Omental fat pad (tissue), 3 donors: ENCODE measurements at regions not wholly inside any gene's neighbourhood (a gene's known extent, or its start where the extent isn't known, plus 50 kb on each side); places are given as distances from the start of the nearest gene placed in this dataset.

Source experiments
- ATAC-seq: fragments of 150-250 bp; one replicate; pipeline ENCODE4 v1.9.1; 2016; ENCODE audit warnings: mild to moderate bottlenecking, moderate library complexity; ENCODE audit not compliant: low FRiP score
- DNase-seq: peaks from one replicate; pipeline ENCODE4 v3.0.0-alpha.2; 2019; ENCODE audit warnings: low spot score
- CTCF ChIP-seq, 3 donors: fragments of 450-650 bp; IDR thresholded peaks; one replicate each; pipeline ENCODE4 v1.5.1; 2016 to 2017; ENCODE audit warnings: antibody characterized with exemption in 3 of 3, mild to moderate bottlenecking in 3 of 3, moderate library complexity in 2 of 3

- TF ChIP-seq CTCF (IDR thresholded peaks at IDR 0.05), result no peak
- no peak for DNase-seq
- no peak for ATAC-seq
Measured at GRCh38 chr4:181650033-181650825, 593.0 kb upstream of the TENM3 start.

- ATAC-seq (no peak), DNase-seq (no peak)
- no peak for TF ChIP-seq CTCF (IDR thresholded peaks at IDR 0.05)
Measured at GRCh38 chr4:181656748-181657147, 586.5 kb upstream of the TENM3 start.

- no peak for TF ChIP-seq CTCF (IDR thresholded peaks at IDR 0.05)
- DNase-seq, result no peak
- ATAC-seq, result no peak
Measured at GRCh38 chr4:181659202-181659601, 584.0 kb upstream of the TENM3 start.

GRCh38 chr4:181659876-181660275 is 583.3 kb upstream of the TENM3 start:
- no peak for TF ChIP-seq CTCF (IDR thresholded peaks at IDR 0.05)
- ATAC-seq (no peak), DNase-seq (no peak)

- DNase-seq (no peak), ATAC-seq (no peak)
- TF ChIP-seq CTCF (IDR thresholded peaks at IDR 0.05), result no peak
Measured at GRCh38 chr4:181661090-181661489, 582.1 kb upstream of the TENM3 start.

GRCh38 chr4:181661923-181662322 is 581.3 kb upstream of the TENM3 start:
- TF ChIP-seq CTCF (IDR thresholded peaks at IDR 0.05), result no peak
- ATAC-seq (no peak), DNase-seq (no peak)

GRCh38 chr4:181662383-181662782 is 580.8 kb upstream of the TENM3 start:
- no peak for ATAC-seq
- no peak for DNase-seq
- TF ChIP-seq CTCF (IDR thresholded peaks at IDR 0.05), result no peak
